Mucosa of descending colon (tissue), 3 donors: ENCODE measurements at regions not wholly inside any gene's neighbourhood (a gene's known extent, or its start where the extent isn't known, plus 50 kb on each side); places are given as distances from the start of the nearest gene placed in this dataset.
"Not testable (repeated sequence)": the region's sequence is repeated elsewhere in the genome, so short reads cannot be mapped to it uniquely, and the experiment has no call there.

Experiments
- ATAC-seq: fragments of 200-7000 bp; cut with Tn5 transposase; one replicate; pipeline ENCODE4 v1.9.1; 2020; ENCODE audit warnings: mild to moderate bottlenecking, moderate library complexity
- DNase-seq, 3 donors: peaks; one replicate each; pipeline ENCODE4 v3.0.0-alpha.2; 2020
- H3K36me3 ChIP-seq: fragments of 200-600 bp; one replicate; pipeline ENCODE4 v1.8.0; 2021; ENCODE audit warnings: low read depth, mild to moderate bottlenecking
- H3K4me1 ChIP-seq: fragments of 200-600 bp; one replicate; pipeline ENCODE4 v1.8.0; 2021; ENCODE audit warnings: low read depth, mild to moderate bottlenecking
- H3K4me3 ChIP-seq: fragments of 200-600 bp; one replicate; pipeline ENCODE4 v1.8.0; 2021; ENCODE audit warnings: mild to moderate bottlenecking
- H3K9me3 ChIP-seq: fragments of 200-600 bp; one replicate; pipeline ENCODE4 v1.8.0; 2021; ENCODE audit warnings: mild to moderate bottlenecking
- CTCF ChIP-seq: fragments of 200-600 bp; IDR thresholded peaks from one replicate; pipeline ENCODE4 v1.8.0; 2022; ENCODE audit warnings: antibody characterized with exemption, mild to moderate bottlenecking
- intact Hi-C, 2 donors: fragments of 100-400 bp; cut with DNase I in 1 of 2; cut with micrococcal nuclease in 1 of 2; formaldehyde crosslinking; loops; one replicate each; pipeline versions ENCODE4 v1.11.0 to v1.11.1; 2022; cut with DNase I, micrococcal nuclease
- donor health status: DM: no; HTN: no; CAD: no; lungs with moderate emphysema.
- donor health status: DM: no; HTN: no; CAD: no.
- donor health status: DM: no; HTN: yes; CAD: no.

GRCh38 chr6:165837948-165838745 is 175.1 kb upstream of the PDE10A start:
- no peak overlapping the region for H3K4me3 ChIP-seq
- no peaks in the 10 kb centered on the region for H3K36me3 ChIP-seq
- ATAC-seq (peak; percentile 51), DNase-seq (no peak)
- H3K9me3 ChIP-seq, result no peaks in the 10 kb centered on the region
- peaks cover 6% of the 10 kb centered on the region for H3K4me1 ChIP-seq
- TF ChIP-seq CTCF, result no peak
- intact Hi-C loops, result no loop called here

GRCh38 chr6:165836648-165837047 is 173.6 kb upstream of the PDE10A start:
- H3K4me3 ChIP-seq, H3K9me3 ChIP-seq, ATAC-seq, H3K36me3 ChIP-seq, H3K4me1 ChIP-seq, intact Hi-C loops, DNase-seq: not testable (repeated sequence)

GRCh38 chr6:165835410-165835851 is 172.4 kb upstream of the PDE10A start:
- intact Hi-C loops, result no loop called here
- peaks cover 3% of the 10 kb centered on the region for H3K4me1 ChIP-seq
- DNase-seq (peak in 1 of 3 donors; percentile 35), ATAC-seq (peak; percentile 12)
- no peaks in the 10 kb centered on the region for H3K36me3 ChIP-seq
- TF ChIP-seq CTCF, result no peak
- no peaks in the 10 kb centered on the region for H3K9me3 ChIP-seq
- no peak overlapping the region for H3K4me3 ChIP-seq

- peak; percentile 92 for ATAC-seq
- intact Hi-C loops, result no loop called here
- peak; percentile 89 to 92 (median 91) for DNase-seq
- Histone ChIP-seq H3K4me1 (peaks cover 3% of the 10 kb centered on the region), H3K36me3 (no peaks in the 10 kb centered on the region), H3K9me3 (no peaks in the 10 kb centered on the region), H3K4me3 (no peak overlapping the region)
- TF ChIP-seq CTCF, result no peak
Measured at GRCh38 chr6:165834613-165835259, 171.7 kb upstream of the PDE10A start.

- Histone ChIP-seq H3K4me1 (peaks cover 3% of the 10 kb centered on the region), H3K36me3 (no peaks in the 10 kb centered on the region), H3K4me3 (no peak overlapping the region), H3K9me3 (no peaks in the 10 kb centered on the region)
- intact Hi-C loops, result no loop called here
- ATAC-seq (no peak), DNase-seq (no peak)
- TF ChIP-seq CTCF, result no peak
Measured at GRCh38 chr6:165833355-165833754, 170.3 kb upstream of the PDE10A start.

- DNase-seq (no peak), ATAC-seq (no peak)
- H3K4me3 ChIP-seq, result no peak overlapping the region
- H3K36me3 ChIP-seq, result no peaks in the 10 kb centered on the region
- H3K4me1 ChIP-seq, result peaks cover 3% of the 10 kb centered on the region
- intact Hi-C loops, result no loop called here
- TF ChIP-seq CTCF, result no peak
- no peaks in the 10 kb centered on the region for H3K9me3 ChIP-seq
Measured at GRCh38 chr6:165831812-165832510, 168.9 kb upstream of the PDE10A start.
